Activated CD4-positive, alpha-beta T cell treated with anti-CD3 and anti-CD28 coated beads, Interleukin-2, amount 50 U/mL, for 48 hours (primary cell): ENCODE measurements at regions not wholly inside any gene's neighbourhood (a gene's known extent, or its start where the extent isn't known, plus 50 kb on each side); places are given as distances from the start of the nearest gene placed in this dataset.

ENCODE experiments used
- DNase-seq, 2 experiments: peaks; one replicate each; pipeline ENCODE4 v3.0.0-alpha.2; 2020

DNA sequence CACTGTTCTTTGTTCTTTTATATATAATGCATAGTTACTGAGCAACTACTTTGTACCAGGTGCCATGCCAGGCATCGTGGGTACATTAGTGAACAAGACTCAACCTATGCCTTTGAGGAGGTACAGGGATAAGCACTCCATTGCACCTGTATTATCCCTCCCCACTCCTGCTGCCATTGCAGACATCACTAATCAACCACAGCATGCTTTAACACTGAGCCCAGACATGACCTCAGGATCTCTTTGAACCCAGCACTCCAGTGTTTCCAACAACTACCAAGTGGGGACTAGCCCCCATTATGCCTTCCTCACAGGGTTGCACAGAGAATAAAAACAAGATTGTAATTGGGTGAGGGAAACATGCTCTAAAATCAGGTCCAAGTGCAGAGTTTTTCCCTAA is 60.5 kb upstream of the COL13A1 start:
- no peak for DNase-seq

DNA sequence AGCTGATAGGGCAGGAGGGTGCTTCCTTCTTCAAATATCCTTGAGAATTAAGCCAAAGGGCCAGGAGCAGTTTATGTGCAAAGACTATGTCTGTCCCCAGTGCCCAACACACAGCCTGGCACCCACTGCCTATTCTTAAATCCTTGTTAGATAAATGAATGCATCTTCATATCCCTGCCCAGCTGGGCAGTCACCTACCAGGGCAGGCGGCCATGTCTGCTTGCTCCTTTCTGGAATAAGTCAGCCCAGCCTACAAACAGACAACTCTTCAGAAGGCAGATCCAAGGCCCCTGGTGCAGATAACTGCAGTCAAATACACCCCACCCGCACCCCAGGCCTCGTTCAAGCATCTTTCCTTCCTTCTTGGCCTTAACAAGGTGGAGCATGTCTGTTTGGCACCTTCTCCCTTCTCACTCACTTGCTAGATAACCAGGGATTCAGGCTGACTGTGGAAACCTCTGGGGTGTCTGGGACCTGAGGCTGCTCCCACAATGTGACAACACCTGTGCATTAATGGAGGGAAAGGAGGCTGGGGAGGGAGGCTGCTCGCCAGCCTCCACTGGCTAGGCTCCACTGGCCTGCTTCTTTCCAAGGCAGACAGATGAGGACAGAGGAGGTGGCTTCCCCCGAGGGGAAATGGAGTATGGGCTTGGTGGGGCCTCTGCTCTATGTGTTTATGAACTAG is 59.9 kb upstream of the COL13A1 start:
- DNase-seq = no peak

DNA sequence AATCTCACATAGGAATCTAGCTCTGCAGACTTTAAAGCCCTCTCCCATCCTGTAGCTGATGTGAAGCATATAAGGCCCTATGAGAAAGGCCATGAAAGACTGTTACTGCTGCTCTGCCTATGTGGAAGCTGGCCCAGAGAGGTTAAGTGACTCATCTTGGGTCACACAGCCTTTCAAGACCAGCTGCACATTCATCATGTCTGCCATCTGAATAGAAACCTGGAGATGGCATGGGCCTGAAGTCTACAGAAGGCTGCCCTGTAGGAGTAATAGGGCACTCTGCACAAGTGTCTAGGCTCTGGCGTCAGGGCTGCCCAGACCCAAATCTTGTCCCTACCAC is 59.4 kb upstream of the COL13A1 start:
- DNase-seq = no peak

DNA sequence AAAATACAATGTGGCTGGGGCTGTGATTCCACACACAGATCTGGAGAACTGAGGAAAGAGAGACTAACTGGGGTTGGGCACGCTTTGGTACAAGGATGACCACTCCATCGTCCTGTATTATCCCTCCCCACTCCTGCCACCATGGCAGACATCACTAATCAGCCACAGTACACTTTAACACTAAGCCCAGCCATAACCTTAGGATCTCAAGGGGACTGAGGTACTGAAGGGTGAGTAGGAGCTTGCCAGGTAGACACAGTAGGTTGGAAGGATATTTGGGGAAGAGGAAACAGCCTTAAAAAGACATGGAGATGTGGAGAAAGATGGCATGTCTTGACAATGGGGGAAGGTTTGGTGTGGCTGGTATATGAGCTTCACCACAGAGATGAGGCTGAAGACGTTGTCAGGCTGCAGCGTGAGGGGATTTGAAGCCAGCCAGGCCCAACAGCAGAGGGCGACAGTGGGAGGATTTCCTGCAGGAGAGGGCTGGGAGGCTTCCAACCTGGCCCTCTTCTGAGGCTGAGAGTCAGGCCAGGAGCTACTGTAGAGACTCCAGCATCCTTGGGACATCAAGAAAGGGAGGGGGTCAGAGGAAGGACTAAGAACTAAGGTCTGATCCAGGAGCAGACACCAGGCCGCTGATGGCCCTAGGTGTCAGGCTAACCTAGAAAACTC is 58.6 kb upstream of the COL13A1 start:
- peak; percentile 45 to 49 for DNase-seq

DNA sequence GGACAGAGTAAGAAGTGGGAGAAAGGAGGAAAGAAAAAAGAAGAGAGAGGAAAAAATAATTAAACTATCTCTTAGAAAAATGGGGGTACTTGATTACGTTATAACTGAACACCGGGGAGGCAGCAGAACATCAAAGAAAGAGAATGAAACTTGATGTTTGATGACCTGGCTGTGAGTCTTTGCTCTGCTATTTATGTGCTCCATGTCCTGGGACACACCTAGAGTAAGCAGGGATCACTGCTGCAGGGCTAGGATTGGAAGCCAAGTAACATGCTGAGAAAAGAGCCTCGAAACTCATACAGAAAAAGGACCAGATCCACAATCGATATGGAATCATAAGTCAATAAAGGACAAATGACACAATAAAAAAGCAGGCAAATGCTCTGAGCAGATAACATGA is 56.7 kb upstream of the COL13A1 start:
- no peak for DNase-seq

DNA sequence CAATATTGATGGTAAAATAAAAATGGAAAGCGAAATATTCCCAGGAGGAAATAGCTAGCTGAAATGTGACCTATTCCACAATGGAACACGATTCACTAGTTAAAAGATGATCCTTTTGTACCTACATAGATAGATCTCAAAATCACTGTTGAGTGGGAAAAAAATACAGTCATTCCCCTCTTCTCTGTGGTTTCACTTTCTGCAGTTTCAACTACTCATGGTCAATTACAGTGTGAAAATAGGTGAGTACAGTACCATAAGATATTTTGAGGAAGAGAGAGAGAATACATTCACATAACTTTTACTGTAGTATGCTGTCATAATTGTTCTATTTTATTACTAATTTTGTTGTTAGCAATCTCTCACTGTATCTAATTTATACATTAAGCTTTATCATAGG is 56.0 kb upstream of the COL13A1 start:
- no peak for DNase-seq

DNA sequence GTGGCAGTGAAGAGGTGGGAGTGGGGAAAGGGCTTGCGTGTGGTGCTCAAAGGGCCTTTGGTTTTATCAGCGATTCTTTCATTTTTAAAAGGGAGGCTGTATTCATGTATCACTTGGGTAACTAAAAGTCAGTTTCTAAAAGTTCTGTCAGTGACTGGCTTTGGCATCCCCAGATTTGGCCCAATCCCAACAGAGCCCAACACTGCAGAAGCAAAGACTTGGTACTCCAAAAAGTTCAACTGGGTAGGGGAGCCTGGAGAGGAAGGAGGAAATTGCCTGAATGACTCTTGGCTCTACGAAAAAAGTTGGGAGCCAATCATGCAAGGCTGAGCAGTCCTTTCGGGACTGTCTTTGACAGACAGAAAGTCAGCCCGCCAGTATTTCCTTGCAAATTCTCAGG is 54.5 kb upstream of the COL13A1 start:
- DNase-seq = no peak

DNA sequence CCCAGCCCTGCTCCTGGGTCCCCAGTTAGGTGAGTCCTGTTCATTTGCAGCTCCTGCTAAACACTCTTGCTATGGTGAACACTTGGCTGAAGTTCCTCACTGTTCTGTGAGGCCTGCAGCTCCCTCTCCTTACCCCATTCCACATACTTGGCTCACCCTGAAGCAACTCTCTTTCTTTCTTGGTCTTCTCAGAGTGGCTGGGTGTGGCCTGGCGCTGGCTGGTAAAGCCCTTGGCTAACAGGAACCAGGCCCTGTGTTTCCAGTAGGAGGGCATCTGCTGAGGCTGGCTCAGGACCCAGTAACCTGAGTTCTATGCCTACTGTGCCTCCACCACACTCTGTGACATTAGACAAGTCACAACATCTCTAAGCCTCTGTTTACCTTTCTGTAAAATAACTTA is 53.1 kb upstream of the COL13A1 start:
- DNase-seq = no peak

DNA sequence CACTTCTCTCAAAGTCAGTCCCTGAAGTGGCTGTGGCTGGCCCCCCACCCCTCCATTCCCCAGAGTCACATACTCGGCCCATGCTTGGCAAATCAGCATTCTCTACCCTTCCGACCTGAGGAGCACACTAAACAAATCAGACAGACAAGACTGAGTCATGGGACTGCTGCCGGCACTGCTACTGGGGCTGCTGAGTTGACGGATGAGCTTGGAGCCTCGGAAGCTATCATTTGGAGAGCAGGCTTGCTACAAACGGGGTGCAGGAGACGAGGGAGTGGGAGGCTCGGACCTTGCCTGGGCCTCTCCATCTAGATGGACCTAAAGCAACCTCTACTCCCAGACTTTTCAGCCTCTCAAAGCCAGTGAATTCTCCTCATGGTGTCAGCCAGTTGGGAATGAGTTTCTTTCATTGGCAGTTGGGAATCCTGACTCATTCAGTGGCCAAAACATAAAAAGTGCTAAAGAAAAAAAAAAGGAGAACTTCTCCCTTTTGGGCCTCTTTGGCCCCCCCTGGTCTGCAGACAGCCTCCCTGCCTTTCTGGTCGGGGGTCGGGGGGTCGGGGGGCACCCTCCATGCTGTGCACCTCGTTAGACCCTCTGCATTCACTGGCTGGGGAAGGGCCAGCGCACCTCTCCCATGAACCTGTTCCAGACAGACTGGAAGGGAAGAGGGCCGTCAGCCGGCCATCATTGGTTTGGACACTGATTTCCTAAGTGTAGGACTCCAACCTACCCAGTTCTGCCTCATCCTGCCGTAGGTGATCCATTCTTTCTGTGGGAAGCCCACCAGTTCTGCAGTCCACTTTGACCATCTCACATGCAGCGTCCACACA is 52.3 kb upstream of the COL13A1 start:
- no peak for DNase-seq

DNA sequence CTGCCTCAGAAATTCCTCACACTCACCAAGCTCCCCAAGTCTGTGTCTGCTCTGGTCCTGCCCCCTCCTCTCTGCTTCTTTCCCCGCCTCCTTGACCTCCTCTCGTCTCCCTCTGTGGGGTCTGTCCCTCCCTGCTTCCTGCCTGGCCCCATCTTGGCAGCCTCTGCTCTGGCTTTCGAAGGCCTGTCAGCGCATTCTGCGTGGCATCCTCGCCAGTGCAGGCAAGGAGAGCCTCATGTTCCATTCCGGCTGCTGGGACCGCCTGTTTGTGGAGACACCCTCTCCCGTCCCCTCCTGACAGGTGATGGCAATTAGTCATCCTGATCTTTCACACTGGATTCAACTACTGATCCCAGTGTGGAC is 51.7 kb upstream of the COL13A1 start:
- DNase-seq = no peak

DNA sequence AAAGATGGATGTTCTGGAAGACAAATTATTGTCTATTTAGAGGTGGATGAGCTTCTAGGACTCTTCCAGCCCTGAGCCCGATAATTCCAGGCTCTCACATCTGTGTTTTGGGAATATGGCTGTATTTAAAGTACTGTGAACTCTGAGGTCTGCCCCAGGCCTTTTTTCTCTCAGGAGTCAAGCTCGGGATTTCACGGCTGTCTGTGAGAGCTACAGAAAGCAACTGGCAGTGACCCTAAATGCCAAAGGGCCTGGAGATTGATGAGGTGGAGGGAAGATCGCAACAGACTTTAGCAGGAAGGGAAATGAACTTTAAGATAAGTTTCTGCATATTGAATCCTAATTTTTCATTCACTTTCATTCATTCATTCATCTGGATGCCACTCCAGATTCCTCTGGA is 51.0 kb upstream of the COL13A1 start:
- DNase-seq = no peak

DNA sequence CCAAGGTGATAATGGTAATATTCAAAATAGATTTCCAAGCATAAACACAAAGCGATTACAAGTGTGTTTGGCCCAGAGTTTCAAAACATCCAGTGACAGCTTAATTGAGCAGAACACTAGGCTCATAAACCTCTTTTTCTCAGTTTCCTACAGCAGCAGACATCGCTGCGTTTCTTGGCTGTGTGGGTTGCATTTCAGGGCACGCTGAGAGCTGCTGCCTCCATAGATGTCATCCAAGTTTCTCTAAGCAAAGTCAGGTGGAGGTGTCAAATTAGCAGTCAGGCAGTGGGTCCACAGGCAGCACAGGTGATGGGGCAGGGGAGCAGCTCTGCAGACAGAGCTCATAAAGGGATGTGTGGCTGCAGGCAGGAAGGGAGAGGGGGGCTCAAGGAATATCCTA is 50.5 kb upstream of the COL13A1 start:
- DNase-seq = no peak
